GM21786 (cell line): ENCODE measurements at regions not wholly inside any gene's neighbourhood (a gene's known extent, or its start where the extent isn't known, plus 50 kb on each side); places are given as distances from the start of the nearest gene placed in this dataset.

ENCODE experiments used
- ATAC-seq: cut with Tn5 transposase; IDR thresholded peaks from one replicate; pipeline ENCODE4 v1.9.1; 2021; ENCODE audit not compliant: unreplicated experiment

- no peak for ATAC-seq
These were observed 50.7 kb upstream of the LYVE1 start for GRCh38 chr11:10619131-10619680.

DNA sequence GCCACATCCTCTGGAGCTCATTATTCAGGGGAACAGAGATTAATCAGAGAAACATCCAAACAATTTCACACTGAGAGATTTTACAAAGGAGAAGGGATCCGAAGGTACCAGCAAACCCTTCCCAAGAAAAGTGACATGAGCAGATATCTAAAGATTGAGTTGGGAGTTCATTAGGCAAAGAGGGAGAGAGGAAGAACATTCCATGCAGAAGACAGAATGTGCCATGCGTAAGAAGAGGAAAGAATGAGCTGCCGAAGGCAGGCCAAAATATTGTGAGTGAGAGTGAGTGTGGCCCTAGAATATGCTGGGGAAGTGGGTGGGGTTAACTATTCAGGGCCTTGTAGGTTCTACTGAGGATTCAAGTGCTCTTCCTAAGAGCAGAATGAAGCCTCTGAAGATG, 50.0 kb upstream of the LYVE1 start:
- no peak for ATAC-seq
